ENCODE measurements at regions not wholly inside any gene's neighbourhood (a gene's known extent, or its start where the extent isn't known, plus 50 kb on each side); places are given as distances from the start of the nearest gene placed in this dataset.

- TF ChIP-seq PAX5 (IDR thresholded peaks at IDR 0.05; ENCODE audit: insufficient read depth, low read length, severe bottlenecking) (no peak), POLR2A (IDR thresholded peaks at IDR 0.05; ENCODE audit: low read depth, low read length) (no peak), TAF1 (IDR thresholded peaks at IDR 0.05; ENCODE audit: low read depth, low read length) (no peak), POLR2AphosphoS5 (IDR thresholded peaks at IDR 0.05; ENCODE audit: low read depth, low read length) (no peak), POU2F2 (IDR thresholded peaks at IDR 0.05; ENCODE audit: low read depth, low read length) (no peak)
These were observed 148.8 kb upstream of the C1orf174 start for GRCh38 chr1:4048921-4049320.
